H1 (cell line): ENCODE measurements at regions not wholly inside any gene's neighbourhood (a gene's known extent, or its start where the extent isn't known, plus 50 kb on each side); places are given as distances from the start of the nearest gene placed in this dataset.

ENCODE experiments used
- CTCF ChIA-PET: fragments of 300-600 bp; sonication (Branson Sonifier 250); formaldehyde crosslinking; loops from one replicate; lab custom pipeline; 2021; ENCODE audit not compliant: partially characterized antibody; lab: Charles Lee
- POLR2A ChIA-PET: fragments of 300-600 bp; sonication (Branson Sonifier 250); formaldehyde crosslinking; loops from one replicate; lab custom pipeline; 2021; ENCODE audit warnings: inconsistent platforms; ENCODE audit not compliant: partially characterized antibody; lab: Charles Lee
- DNase-seq, 2 experiments: peaks; one replicate each; pipeline versions ENCODE4 v3.0.0 to v3.0.0-alpha.2; 2010 to 2022; ENCODE audit warnings: low spot score in 2 of 2, low read depth in 1 of 2, mixed read lengths in 1 of 2
- FAIRE-seq: peaks from 2 replicates; lab custom pipeline; 2011; peaks lifted over from hg19 to GRCh38; lab: Jason Lieb, UNC
- H2AFZ ChIP-seq: 2 replicates; pipeline ENCODE4 v1.8.1; 2012; ENCODE audit warnings: low read length, inconsistent platforms
- H2AK5ac ChIP-seq: 2 replicates; pipeline ENCODE4 v1.6.1; 2013; ENCODE audit warnings: low read depth, low read length
- H2BK120ac ChIP-seq: replicated peaks from 2 replicates; pipeline ENCODE3; 2013; ENCODE audit warnings: low read depth, low read length, inconsistent platforms
- H2BK12ac ChIP-seq: 2 replicates; pipeline ENCODE4 v1.6.1; 2013; ENCODE audit warnings: low read depth, low read length
- H2BK15ac ChIP-seq: 2 replicates; pipeline ENCODE4 v1.6.1; 2013; ENCODE audit warnings: low read length
- H2BK20ac ChIP-seq: 2 replicates; pipeline ENCODE4 v1.6.1; 2013; ENCODE audit warnings: low read length
- H2BK5ac ChIP-seq: 2 replicates; pipeline ENCODE4 v1.6.1; 2013; ENCODE audit warnings: low read depth, low read length
- H3K14ac ChIP-seq: 2 replicates; pipeline ENCODE4 v1.6.1; 2013; ENCODE audit warnings: inconsistent platforms; ENCODE audit not compliant: insufficient read length
- H3K18ac ChIP-seq: 2 replicates; pipeline ENCODE4 v1.6.1; 2013; ENCODE audit warnings: low read length; ENCODE audit errors: extremely low read depth
- H3K23ac ChIP-seq: 2 replicates; pipeline ENCODE4 v1.6.1; 2013; ENCODE audit warnings: inconsistent platforms; ENCODE audit not compliant: insufficient read length
- H3K23me2 ChIP-seq: 2 replicates; pipeline ENCODE4 v1.6.1; 2013; ENCODE audit warnings: low read depth, low read length
- H3K27ac ChIP-seq: 2 replicates; pipeline ENCODE4 v1.6.1; 2011; ENCODE audit warnings: low read depth, low read length, inconsistent platforms
- H3K27me3 ChIP-seq, 4 experiments: replicated peaks in 1 of 4; 1 replicate in 1 of 4; 2 replicates in 3 of 4; pipeline versions ENCODE4 v1.6.1 to v1.8.1; 2011 to 2013; ENCODE audit warnings: low read length in 3 of 4, mild to moderate bottlenecking in 3 of 4, inconsistent platforms in 2 of 4, mixed read lengths in 2 of 4, moderate library complexity in 1 of 4; ENCODE audit not compliant: control insufficient read depth in 3 of 4, insufficient read depth in 3 of 4; ENCODE audit errors: extremely low read depth in 1 of 4
- H3K36me3 ChIP-seq, 4 experiments: 2 replicates each; pipeline versions ENCODE4 v1.6.1 to v1.8.1; 2011 to 2013; ENCODE audit warnings: mild to moderate bottlenecking in 4 of 4, low read length in 3 of 4, moderate library complexity in 2 of 4, control low read depth in 1 of 4, inconsistent platforms in 1 of 4; ENCODE audit not compliant: insufficient read depth in 4 of 4, control insufficient read depth in 2 of 4
- H3K4ac ChIP-seq: replicated peaks from 2 replicates; pipeline ENCODE3; 2013; ENCODE audit warnings: low read length, low read depth, mixed read lengths, inconsistent platforms; ENCODE audit not compliant: insufficient read length
- H3K4me1 ChIP-seq, 4 experiments: replicated peaks in 1 of 4; 1 replicate in 1 of 4; 2 replicates in 3 of 4; pipeline versions ENCODE4 v1.6.1 to v1.8.1; 2011 to 2013; ENCODE audit warnings: low read length in 3 of 4, inconsistent platforms in 2 of 4, mixed read lengths in 1 of 4; ENCODE audit not compliant: insufficient read depth in 4 of 4, control insufficient read depth in 3 of 4
- H3K4me2 ChIP-seq, 2 experiments: 2 replicates each; pipeline versions ENCODE4 v1.6.1 to v1.8.1; 2011 to 2013; ENCODE audit warnings: low read depth in 2 of 2, low read length in 2 of 2, control low read depth in 1 of 2, inconsistent platforms in 1 of 2, mild to moderate bottlenecking in 1 of 2; ENCODE audit not compliant: insufficient read depth in 1 of 2
- H3K4me3 ChIP-seq, 4 experiments: fragments of 200-600, 300-600 bp in 1 of 4; sonication (generic), shearing (Covaris generic), sonication (Bioruptor Twin) in 1 of 4; 2 replicates each; pipeline versions ENCODE4 v1.5.1 to v1.8.1; 2011 to 2016; ENCODE audit warnings: low read length in 4 of 4, low read depth in 3 of 4, control low read depth in 2 of 4, inconsistent platforms in 2 of 4, mild to moderate bottlenecking in 2 of 4, mixed read lengths in 1 of 4, moderate library complexity in 1 of 4; ENCODE audit not compliant: insufficient read depth in 2 of 4; ENCODE audit errors: extremely low read depth in 1 of 4
- H3K56ac ChIP-seq: replicated peaks from 2 replicates; pipeline ENCODE3; 2013; ENCODE audit warnings: low read depth, mild to moderate bottlenecking, mixed read lengths, low read length, inconsistent platforms; ENCODE audit not compliant: insufficient read length
- H3K79me1 ChIP-seq: 2 replicates; pipeline ENCODE4 v1.6.1; 2013; ENCODE audit warnings: low read depth, low read length, control low read depth
- H3K79me2 ChIP-seq, 2 experiments: 2 replicates each; pipeline versions ENCODE4 v1.6.1 to v1.8.1; 2012 to 2013; ENCODE audit warnings: low read length in 2 of 2, mild to moderate bottlenecking in 2 of 2, inconsistent platforms in 1 of 2; ENCODE audit not compliant: insufficient read depth in 2 of 2, control insufficient read depth in 1 of 2
- H3K9ac ChIP-seq, 4 experiments: replicated peaks in 1 of 4; 1 replicate in 1 of 4; 2 replicates in 3 of 4; pipeline versions ENCODE4 v1.6.1 to v1.8.1; 2011 to 2013; ENCODE audit warnings: low read depth in 3 of 4, low read length in 3 of 4, control low read depth in 2 of 4, mild to moderate bottlenecking in 2 of 4, moderate library complexity in 2 of 4, inconsistent platforms in 1 of 4; ENCODE audit errors: extremely low read depth in 1 of 4
- H3K9me3 ChIP-seq, 2 experiments: 2 replicates each; pipeline versions ENCODE4 v1.6.1 to v1.8.1; 2012 to 2013; ENCODE audit warnings: mild to moderate bottlenecking in 2 of 2, moderate library complexity in 2 of 2, control low read depth in 1 of 2, inconsistent platforms in 1 of 2, low read depth in 1 of 2, low read length in 1 of 2, mixed read lengths in 1 of 2; ENCODE audit not compliant: insufficient read depth in 2 of 2
- H4K20me1 ChIP-seq, 2 experiments: replicated peaks in 1 of 2; 2 replicates each; pipeline versions ENCODE3 to v1.8.1; 2011 to 2013; ENCODE audit warnings: inconsistent platforms in 2 of 2, low read length in 2 of 2, mild to moderate bottlenecking in 1 of 2; ENCODE audit not compliant: insufficient read depth in 2 of 2, control insufficient read depth in 1 of 2
- H4K5ac ChIP-seq: 2 replicates; pipeline ENCODE4 v1.6.1; 2013; ENCODE audit warnings: low read length, low read depth, mixed read lengths, inconsistent platforms; ENCODE audit not compliant: insufficient read length
- H4K8ac ChIP-seq: 2 replicates; pipeline ENCODE4 v1.8.0; 2013; ENCODE audit warnings: mild to moderate bottlenecking, moderate library complexity, low read length, inconsistent platforms; ENCODE audit not compliant: insufficient read depth; ENCODE audit errors: extremely low read depth
- H4K91ac ChIP-seq: replicated peaks from 2 replicates; pipeline ENCODE3; 2013; ENCODE audit warnings: low read length, mixed read lengths, inconsistent platforms; ENCODE audit not compliant: insufficient read length
- BACH1 ChIP-seq: IDR thresholded peaks from 2 replicates; pipeline ENCODE4 v1.6.1; 2012; ENCODE audit warnings: low read length, improper control_type of control experiment
- BCL11A ChIP-seq, 2 experiments: IDR thresholded peaks; one replicate each; pipeline ENCODE4 v1.6.1; 2011; ENCODE audit warnings: low read depth in 2 of 2, low read length in 2 of 2, mild to moderate bottlenecking in 2 of 2
- CBX5 ChIP-seq: fragments of 300-800, 300-1000 bp; sonication (generic); IDR thresholded peaks from 2 replicates; pipeline ENCODE4 v1.7.1; 2016; ENCODE audit warnings: antibody characterized with exemption, low read length, low read depth
- CEBPB ChIP-seq: IDR thresholded peaks from 2 replicates; pipeline ENCODE4 v1.6.1; 2012; ENCODE audit warnings: low read depth, low read length
- EP300 ChIP-seq, 2 experiments: IDR thresholded peaks; 1 replicate in 1 of 2; 2 replicates in 1 of 2; pipeline ENCODE4 v1.6.1; 2011 to 2012; ENCODE audit warnings: low read depth in 2 of 2, low read length in 2 of 2, mild to moderate bottlenecking in 2 of 2, borderline replicate concordance in 1 of 2, inconsistent platforms in 1 of 2, moderate library complexity in 1 of 2
- HDAC6 ChIP-seq: IDR thresholded peaks from one replicate; pipeline ENCODE4 v1.7.1; 2012; ENCODE audit warnings: low read depth, mild to moderate bottlenecking, inconsistent platforms, low read length, moderate library complexity
- MAFK ChIP-seq: IDR thresholded peaks from 2 replicates; pipeline ENCODE4 v1.6.1; 2012; ENCODE audit warnings: low read depth, mild to moderate bottlenecking, improper control_type of control experiment, low read length
- NANOG ChIP-seq: IDR thresholded peaks from 2 replicates; pipeline ENCODE4 v1.6.1; 2011; ENCODE audit warnings: low read length, low read depth, mild to moderate bottlenecking, inconsistent platforms; ENCODE audit not compliant: insufficient read depth, poor library complexity, severe bottlenecking
- NRF1 ChIP-seq: IDR thresholded peaks from 2 replicates; pipeline ENCODE4 v1.6.1; 2011; ENCODE audit warnings: mild to moderate bottlenecking, low read depth, low read length, improper control_type of control experiment
- PHF8 ChIP-seq: fragments of 200-600 bp; sonication (generic); conservative IDR thresholded peaks from 2 replicates; pipeline ENCODE4 v1.7.1; 2012; ENCODE audit warnings: low read depth, mild to moderate bottlenecking, inconsistent platforms, low read length, moderate library complexity
- RNF2 ChIP-seq: fragments of 200-900, 300-1000 bp; sonication (generic); IDR thresholded peaks from 2 replicates; pipeline ENCODE4 v1.7.1; 2016; ENCODE audit warnings: borderline replicate concordance, low read depth, mild to moderate bottlenecking, antibody characterized with exemption, low read length; ENCODE audit not compliant: poor library complexity, severe bottlenecking; ENCODE audit errors: missing control alignments
- SP1 ChIP-seq: IDR thresholded peaks from 2 replicates; pipeline ENCODE4 v1.6.1; 2011; ENCODE audit warnings: low read depth, low read length
- TAF1 ChIP-seq: IDR thresholded peaks from 2 replicates; pipeline ENCODE4 v1.6.1; 2011; ENCODE audit warnings: mild to moderate bottlenecking, low read depth, low read length
- TEAD4 ChIP-seq: IDR thresholded peaks from 2 replicates; pipeline ENCODE4 v1.6.1; 2012; ENCODE audit warnings: low read depth, low read length, inconsistent platforms, mixed read lengths
- whole genome bisulfite sequencing, 2 experiments: shearing (Covaris generic) in 1 of 2; methylation state at CpG; one replicate each; pipeline versions ENCODE4 v1.1.6 to v1.1.7; 2013 to 2015; ENCODE audit warnings: low lambda C conversion rate in 2 of 2, mixed read lengths in 2 of 2, inconsistent platforms in 1 of 2, low coverage in 1 of 2, missing lambda C conversion rate in 1 of 2; ENCODE audit not compliant: insufficient replicate concordance in 2 of 2, insufficient coverage in 1 of 2, insufficient read length in 1 of 2; ENCODE audit errors: extremely low coverage in 1 of 2, missing lambda C conversion rate in 1 of 2; 5-methylcytosine and 5-hydroxymethylcytosine counted together

- Histone ChIP-seq H3K4me1 (no peaks in the 10 kb centered on the region), H4K5ac (no peak overlapping the region), H3K9me3 (peaks cover 0 to 2% of the 10 kb centered on the region in 2 experiments; a peak in 1 of 4 replicates), H3K27ac (no peak overlapping the region), H3K14ac (no peak overlapping the region), H2AFZ (no peak overlapping the region), H3K4me3 (no peak overlapping the region), H3K4ac (no peak overlapping the region), H2BK120ac (no peak overlapping the region), H4K20me1 (no peaks in the 10 kb centered on the region), H3K56ac (no peak overlapping the region), H4K8ac (no peak overlapping the region), H3K36me3 (no peaks in the 10 kb centered on the region), H2AK5ac (no peak overlapping the region), H3K27me3 (no peaks in the 10 kb centered on the region), H3K23me2 (no peaks in the 10 kb centered on the region), H3K9ac (no peak overlapping the region), H4K91ac (no peak overlapping the region), H2BK12ac (no peak overlapping the region), H3K18ac (no peak overlapping the region), H3K23ac (no peak overlapping the region), H3K4me2 (no peak overlapping the region), H2BK5ac (no peak overlapping the region), H3K79me1 (no peaks in the 10 kb centered on the region), H2BK20ac (no peak overlapping the region), H2BK15ac (no peak overlapping the region), H3K79me2 (no peaks in the 10 kb centered on the region)
- TF ChIP-seq CBX5 (no peak), NRF1 (no peak), HDAC6 (no peak), BACH1 (no peak), SP1 (no peak), TEAD4 (no peak), BCL11A (IDR thresholded peaks at IDR 0.05; ENCODE audit: low read depth in 2 of 2, low read length in 2 of 2) (no peak), RNF2 (no peak), TAF1 (no peak), MAFK (no peak), EP300 (IDR thresholded peaks at IDR 0.05; ENCODE audit: borderline replicate concordance in 1 of 2, low read depth in 2 of 2, low read length in 2 of 2) (no peak), PHF8 (no peak), NANOG (no peak), CEBPB (no peak)
- 84% methylated on average over 1 of the region's 1 CpG; no CpG with 5 or more reads in 1 of the 2 experiments for WGBS, 2 experiments
- ChIA-PET CTCF (no interaction called here), POLR2A (no interaction called here)
- no peak for FAIRE-seq
- no peak for DNase-seq
These were observed 687.9 kb upstream of the SETBP1 start for GRCh38 chr18:43992741-43993140.
